ENCODE measurements at regions not wholly inside any gene's neighbourhood (a gene's known extent, or its start where the extent isn't known, plus 50 kb on each side); places are given as distances from the start of the nearest gene placed in this dataset.

DNA sequence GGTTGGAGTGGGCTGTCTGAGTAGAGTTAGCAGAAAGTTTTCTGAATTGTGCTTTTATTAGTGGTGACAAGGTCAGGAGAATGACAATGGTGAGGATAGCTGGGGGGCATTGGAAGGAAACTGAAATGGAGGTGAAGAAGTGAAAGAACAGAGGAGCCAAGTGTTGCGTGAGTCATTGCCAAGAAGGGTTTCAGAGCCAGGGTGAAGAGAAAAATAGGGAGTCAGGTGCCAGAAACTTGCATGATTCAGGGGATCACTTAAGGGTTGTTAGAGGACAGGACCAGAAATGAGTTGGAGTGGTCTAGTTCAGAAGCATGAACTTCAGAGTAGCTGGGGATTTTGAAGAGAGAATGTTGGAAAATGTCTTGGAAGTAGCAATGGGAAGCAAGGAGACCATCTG lies 86.0 kb upstream of the GALNT15 start:
- no peak overlapping the region for H3K4me3 ChIP-seq (ENCODE audit: low read depth, low read length)
- DNase-seq (ENCODE audit: low read depth): no peak
- no peak for TF ChIP-seq CTCF (IDR thresholded peaks at IDR 0.05; ENCODE audit: insufficient read depth, low read length, poor library complexity, severe bottlenecking)
- no peaks in the 10 kb centered on the region for H3K36me3 ChIP-seq (ENCODE audit: control insufficient read depth, insufficient read depth, low read length)
- no peaks in the 10 kb centered on the region for H3K27me3 ChIP-seq (ENCODE audit: control insufficient read depth, insufficient read depth, low read length)

- H3K4me3 ChIP-seq (ENCODE audit: low read depth, low read length): no peak overlapping the region
- no peaks in the 10 kb centered on the region for H3K27me3 ChIP-seq (ENCODE audit: control insufficient read depth, insufficient read depth, low read length)
- H3K36me3 ChIP-seq (ENCODE audit: control insufficient read depth, insufficient read depth, low read length): no peaks in the 10 kb centered on the region
- DNase-seq (ENCODE audit: low read depth): no peak
- no peak for TF ChIP-seq CTCF (IDR thresholded peaks at IDR 0.05; ENCODE audit: insufficient read depth, low read length, poor library complexity, severe bottlenecking)
Observed at GRCh38 chr3:16089521-16089920, 85.0 kb upstream of the GALNT15 start.

DNA sequence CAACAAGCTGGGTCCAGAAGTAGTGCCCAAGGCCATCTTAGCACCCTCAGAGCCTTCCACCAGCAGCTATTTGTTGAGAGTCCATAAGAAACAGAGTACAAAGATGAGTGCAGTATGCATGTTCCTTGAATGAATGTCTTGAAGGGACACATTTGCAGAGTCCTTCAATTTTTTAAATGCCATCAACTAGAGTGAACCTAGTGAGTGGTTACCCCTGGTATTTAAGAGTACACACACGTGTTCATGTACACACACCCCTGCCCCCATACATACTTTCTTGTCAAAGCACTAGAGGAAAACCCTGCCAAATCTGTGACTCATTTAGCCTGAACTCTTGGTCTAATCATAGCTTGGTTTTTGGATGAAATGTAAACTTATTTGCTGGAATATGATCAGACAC lies 84.5 kb upstream of the GALNT15 start:
- H3K27me3 ChIP-seq (ENCODE audit: control insufficient read depth, insufficient read depth, low read length): no peaks in the 10 kb centered on the region
- no peak for DNase-seq (ENCODE audit: low read depth)
- no peaks in the 10 kb centered on the region for H3K36me3 ChIP-seq (ENCODE audit: control insufficient read depth, insufficient read depth, low read length)
- no peak overlapping the region for H3K4me3 ChIP-seq (ENCODE audit: low read depth, low read length)
- no peak for TF ChIP-seq CTCF (IDR thresholded peaks at IDR 0.05; ENCODE audit: insufficient read depth, low read length, poor library complexity, severe bottlenecking)

GRCh38 chr3:16090706-16091105 lies 83.8 kb upstream of the GALNT15 start:
- no peak overlapping the region for H3K4me3 ChIP-seq (ENCODE audit: low read depth, low read length)
- no peaks in the 10 kb centered on the region for H3K36me3 ChIP-seq (ENCODE audit: control insufficient read depth, insufficient read depth, low read length)
- no peak for DNase-seq (ENCODE audit: low read depth)
- TF ChIP-seq CTCF (IDR thresholded peaks at IDR 0.05; ENCODE audit: insufficient read depth, low read length, poor library complexity, severe bottlenecking): no peak
- no peaks in the 10 kb centered on the region for H3K27me3 ChIP-seq (ENCODE audit: control insufficient read depth, insufficient read depth, low read length)

DNA sequence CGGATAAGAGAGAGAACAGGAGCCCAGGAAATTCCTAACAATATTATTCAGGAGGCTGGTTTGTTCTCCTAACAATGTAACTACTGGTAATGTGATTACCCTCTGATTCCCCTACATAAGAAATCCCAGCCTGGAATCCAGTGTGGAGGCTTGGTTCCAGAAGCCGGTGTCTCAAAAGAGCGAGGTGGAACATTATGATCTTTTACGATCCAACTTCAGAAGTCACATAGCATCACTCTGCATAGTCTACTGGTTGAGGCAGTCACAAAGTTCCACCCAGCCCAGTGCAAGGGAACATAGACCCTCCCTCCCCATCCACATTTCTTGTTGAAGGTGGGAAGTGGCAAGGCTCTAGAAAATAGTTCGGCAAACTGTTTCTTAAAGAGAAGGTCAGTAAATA lies 81.6 kb upstream of the GALNT15 start:
- Histone ChIP-seq H3K4me3 (ENCODE audit: low read depth, low read length) (no peak overlapping the region), H3K27me3 (ENCODE audit: control insufficient read depth, insufficient read depth, low read length) (no peaks in the 10 kb centered on the region), H3K36me3 (ENCODE audit: control insufficient read depth, insufficient read depth, low read length) (no peaks in the 10 kb centered on the region)
- no peak for DNase-seq (ENCODE audit: low read depth)
- no peak for TF ChIP-seq CTCF (IDR thresholded peaks at IDR 0.05; ENCODE audit: insufficient read depth, low read length, poor library complexity, severe bottlenecking)

DNA sequence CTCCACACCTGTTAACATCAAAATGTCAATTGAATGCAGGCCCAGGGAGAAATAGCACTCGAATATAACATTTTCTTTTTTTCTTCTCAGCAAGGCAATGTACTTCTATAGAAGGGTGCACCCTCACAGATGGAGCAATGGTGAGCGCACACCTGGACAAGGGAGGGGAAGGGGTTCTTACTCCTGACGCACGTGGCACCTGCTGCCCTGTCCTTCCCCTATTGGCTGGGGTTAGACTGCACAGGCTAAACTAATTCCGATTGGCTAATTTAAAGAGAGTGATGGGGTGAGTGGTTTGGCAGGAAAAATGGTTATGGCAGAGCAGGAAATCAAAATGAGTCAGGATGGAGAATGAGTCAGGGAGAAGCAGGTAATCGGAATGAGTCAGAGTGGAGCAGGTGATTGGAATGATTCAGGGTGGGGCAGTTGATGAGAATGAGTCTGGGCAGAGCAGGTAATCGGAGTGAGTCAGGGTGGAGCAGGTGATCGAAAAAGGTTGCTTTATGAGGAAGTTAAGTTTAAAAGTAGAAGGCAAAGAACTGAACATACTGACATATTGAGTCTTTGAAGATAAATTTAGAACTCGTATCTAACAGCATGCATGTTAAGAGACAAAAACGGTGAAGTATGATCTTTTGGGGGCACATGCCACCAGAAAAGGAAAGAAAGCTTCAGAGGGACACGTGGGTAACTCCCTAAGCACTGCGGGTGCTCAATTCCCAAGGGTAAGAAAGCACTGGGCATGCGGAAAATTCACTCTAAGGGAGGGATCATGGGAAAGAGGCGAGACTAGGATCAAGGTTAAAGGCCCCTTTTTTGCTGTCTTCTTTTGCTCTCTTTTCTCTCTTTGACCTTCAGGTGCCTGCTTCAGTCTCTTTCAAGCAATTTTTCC lies 72.9 kb upstream of the GALNT15 start:
- no peak for DNase-seq (ENCODE audit: low read depth)
- no peak overlapping the region for H3K4me3 ChIP-seq (ENCODE audit: low read depth, low read length)

More for the DNA sequence above, 72.9 kb upstream of the GALNT15 start:
- Histone ChIP-seq H3K36me3 (ENCODE audit: control insufficient read depth, insufficient read depth, low read length) (no peaks in the 10 kb centered on the region), H3K27me3 (ENCODE audit: control insufficient read depth, insufficient read depth, low read length) (no peaks in the 10 kb centered on the region)
- TF ChIP-seq CTCF (IDR thresholded peaks at IDR 0.05; ENCODE audit: insufficient read depth, low read length, poor library complexity, severe bottlenecking): no peak
